ENCODE measurements at regions not wholly inside any gene's neighbourhood (a gene's known extent, or its start where the extent isn't known, plus 50 kb on each side); places are given as distances from the start of the nearest gene placed in this dataset.

DNA sequence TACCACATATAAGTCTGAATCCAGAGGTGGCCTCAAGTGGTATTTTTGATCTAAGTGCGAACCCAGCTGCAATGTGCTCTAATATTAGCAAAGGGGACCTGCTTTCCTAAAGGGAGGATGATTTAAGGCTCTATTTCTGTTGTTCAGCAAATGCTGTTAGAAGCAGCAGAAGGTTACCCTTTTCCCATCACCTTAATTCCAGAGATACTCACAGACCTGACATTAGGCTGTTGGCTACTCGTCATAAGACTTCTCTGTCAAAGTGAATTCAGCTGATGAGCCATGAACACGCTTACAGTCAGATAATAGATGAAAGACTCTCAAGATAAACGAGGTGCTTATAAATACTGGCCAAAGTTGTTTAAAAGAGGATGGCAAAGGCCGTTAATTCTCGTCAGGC, 308.7 kb upstream of the DDHD1 start:
- TF ChIP-seq POLR2AphosphoS2 (conservative IDR thresholded peaks at IDR 0.05; ENCODE audit: low read length) (no peak), SREBF2 (IDR thresholded peaks at IDR 0.05) (no peak), ZNF302 (CRISPR knock-in tag; IDR thresholded peaks at IDR 0.05) (no peak), KDM1A (IDR thresholded peaks at IDR 0.05; ENCODE audit: low read depth) (no peak), ZC3H11A (IDR thresholded peaks at IDR 0.05) (no peak), POLR2A (IDR thresholded peaks at IDR 0.05; ENCODE audit: low read length) (no peak), BHLHE40 (IDR thresholded peaks at IDR 0.05; ENCODE audit: low read depth, low read length) (no peak), NR3C1 (IDR thresholded peaks at IDR 0.05) (no peak), RFX5 (IDR thresholded peaks at IDR 0.05) (no peak), JUN (IDR thresholded peaks at IDR 0.05) (no peak)
- TF ChIP-seq, protein P1, sequence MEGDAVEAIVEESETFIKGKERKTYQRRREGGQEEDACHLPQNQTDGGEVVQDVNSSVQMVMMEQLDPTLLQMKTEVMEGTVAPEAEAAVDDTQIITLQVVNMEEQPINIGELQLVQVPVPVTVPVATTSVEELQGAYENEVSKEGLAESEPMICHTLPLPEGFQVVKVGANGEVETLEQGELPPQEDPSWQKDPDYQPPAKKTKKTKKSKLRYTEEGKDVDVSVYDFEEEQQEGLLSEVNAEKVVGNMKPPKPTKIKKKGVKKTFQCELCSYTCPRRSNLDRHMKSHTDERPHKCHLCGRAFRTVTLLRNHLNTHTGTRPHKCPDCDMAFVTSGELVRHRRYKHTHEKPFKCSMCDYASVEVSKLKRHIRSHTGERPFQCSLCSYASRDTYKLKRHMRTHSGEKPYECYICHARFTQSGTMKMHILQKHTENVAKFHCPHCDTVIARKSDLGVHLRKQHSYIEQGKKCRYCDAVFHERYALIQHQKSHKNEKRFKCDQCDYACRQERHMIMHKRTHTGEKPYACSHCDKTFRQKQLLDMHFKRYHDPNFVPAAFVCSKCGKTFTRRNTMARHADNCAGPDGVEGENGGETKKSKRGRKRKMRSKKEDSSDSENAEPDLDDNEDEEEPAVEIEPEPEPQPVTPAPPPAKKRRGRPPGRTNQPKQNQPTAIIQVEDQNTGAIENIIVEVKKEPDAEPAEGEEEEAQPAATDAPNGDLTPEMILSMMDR (IDR thresholded peaks at IDR 0.05), result no peak
- TF ChIP-seq, protein P2, sequence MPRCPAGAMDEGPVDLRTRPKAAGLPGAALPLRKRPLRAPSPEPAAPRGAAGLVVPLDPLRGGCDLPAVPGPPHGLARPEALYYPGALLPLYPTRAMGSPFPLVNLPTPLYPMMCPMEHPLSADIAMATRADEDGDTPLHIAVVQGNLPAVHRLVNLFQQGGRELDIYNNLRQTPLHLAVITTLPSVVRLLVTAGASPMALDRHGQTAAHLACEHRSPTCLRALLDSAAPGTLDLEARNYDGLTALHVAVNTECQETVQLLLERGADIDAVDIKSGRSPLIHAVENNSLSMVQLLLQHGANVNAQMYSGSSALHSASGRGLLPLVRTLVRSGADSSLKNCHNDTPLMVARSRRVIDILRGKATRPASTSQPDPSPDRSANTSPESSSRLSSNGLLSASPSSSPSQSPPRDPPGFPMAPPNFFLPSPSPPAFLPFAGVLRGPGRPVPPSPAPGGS (IDR thresholded peaks at IDR 0.05), result no peak
- TF ChIP-seq, protein P3, sequence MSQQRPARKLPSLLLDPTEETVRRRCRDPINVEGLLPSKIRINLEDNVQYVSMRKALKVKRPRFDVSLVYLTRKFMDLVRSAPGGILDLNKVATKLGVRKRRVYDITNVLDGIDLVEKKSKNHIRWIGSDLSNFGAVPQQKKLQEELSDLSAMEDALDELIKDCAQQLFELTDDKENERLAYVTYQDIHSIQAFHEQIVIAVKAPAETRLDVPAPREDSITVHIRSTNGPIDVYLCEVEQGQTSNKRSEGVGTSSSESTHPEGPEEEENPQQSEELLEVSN (IDR thresholded peaks at IDR 0.05; ENCODE audit: borderline replicate concordance, low read depth), result no peak
- TF ChIP-seq, protein P4, sequence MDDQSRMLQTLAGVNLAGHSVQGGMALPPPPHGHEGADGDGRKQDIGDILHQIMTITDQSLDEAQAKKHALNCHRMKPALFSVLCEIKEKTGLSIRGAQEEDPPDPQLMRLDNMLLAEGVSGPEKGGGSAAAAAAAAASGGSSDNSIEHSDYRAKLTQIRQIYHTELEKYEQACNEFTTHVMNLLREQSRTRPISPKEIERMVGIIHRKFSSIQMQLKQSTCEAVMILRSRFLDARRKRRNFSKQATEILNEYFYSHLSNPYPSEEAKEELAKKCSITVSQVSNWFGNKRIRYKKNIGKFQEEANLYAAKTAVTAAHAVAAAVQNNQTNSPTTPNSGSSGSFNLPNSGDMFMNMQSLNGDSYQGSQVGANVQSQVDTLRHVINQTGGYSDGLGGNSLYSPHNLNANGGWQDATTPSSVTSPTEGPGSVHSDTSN (IDR thresholded peaks at IDR 0.05), result no peak

All from A549 (cell line).